Left ventricle myocardium inferior (tissue), 1 donor: ENCODE measurements at regions not wholly inside any gene's neighbourhood (a gene's known extent, or its start where the extent isn't known, plus 50 kb on each side); places are given as distances from the start of the nearest gene placed in this dataset.

ENCODE experiments used
- DNase-seq: peaks from one replicate; pipeline ENCODE4 v3.0.0-alpha.2; 2020
- H3K27ac ChIP-seq: fragments of 200-600 bp; replicated peaks from 2 replicates; pipeline ENCODE4 v1.8.0; 2021
- H3K27me3 ChIP-seq: fragments of 200-600 bp; 2 replicates; pipeline ENCODE4 v1.8.0; 2021; ENCODE audit warnings: low read depth
- H3K36me3 ChIP-seq: fragments of 200-600 bp; 2 replicates; pipeline ENCODE4 v1.8.0; 2021
- H3K4me1 ChIP-seq: fragments of 200-600 bp; 2 replicates; pipeline ENCODE4 v1.8.0; 2021
- H3K4me3 ChIP-seq: fragments of 200-600 bp; 2 replicates; pipeline ENCODE4 v1.8.0; 2021; ENCODE audit warnings: mild to moderate bottlenecking, moderate library complexity
- H3K9me3 ChIP-seq: fragments of 200-600 bp; replicated peaks from 2 replicates; pipeline ENCODE4 v1.8.0; 2021
- CTCF ChIP-seq: fragments of 200-600 bp; IDR thresholded peaks from 2 replicates; pipeline ENCODE4 v1.8.0; 2021; ENCODE audit warnings: antibody characterized with exemption, mild to moderate bottlenecking, borderline replicate concordance
- intact Hi-C: fragments of 100-400 bp; cut with micrococcal nuclease; formaldehyde crosslinking; loops from one replicate; pipeline ENCODE4 v1.11.0; 2022
- donor health status: DM: no; HTN: yes; CAD: no; lungs with severe emphysema.

GRCh38 chr3:536417-536813 lies 339.9 kb downstream of the CHL1 start:
- H3K4me1 ChIP-seq, result no peaks in the 10 kb centered on the region
- no peaks in the 10 kb centered on the region for H3K36me3 ChIP-seq
- H3K9me3 ChIP-seq, result peaks cover 38% of the 10 kb centered on the region
- no peak for TF ChIP-seq CTCF
- H3K27me3 ChIP-seq, result peaks cover 20% of the 10 kb centered on the region
- no peak overlapping the region for H3K27ac ChIP-seq
- peak overlapping the region; percentile 51 for H3K4me3 ChIP-seq
- intact Hi-C loops, result no loop called here
- no peak for DNase-seq

GRCh38 chr3:541062-541801 lies 344.7 kb downstream of the CHL1 start:
- no peak for TF ChIP-seq CTCF
- intact Hi-C loops, result no loop called here
- Histone ChIP-seq H3K9me3 (no peaks in the 10 kb centered on the region), H3K4me1 (no peaks in the 10 kb centered on the region), H3K27me3 (peaks cover 11% of the 10 kb centered on the region), H3K4me3 (no peak overlapping the region), H3K36me3 (no peaks in the 10 kb centered on the region), H3K27ac (no peak overlapping the region)
- DNase-seq, result no peak

- Histone ChIP-seq H3K9me3 (no peaks in the 10 kb centered on the region), H3K27me3 (peaks cover 4% of the 10 kb centered on the region), H3K36me3 (no peaks in the 10 kb centered on the region), H3K27ac (no peak overlapping the region), H3K4me1 (no peaks in the 10 kb centered on the region), H3K4me3 (no peak overlapping the region)
- DNase-seq, result no peak
- intact Hi-C loops, result no loop called here
- no peak for TF ChIP-seq CTCF
Observed at GRCh38 chr3:542021-542420, 345.5 kb downstream of the CHL1 start.

GRCh38 chr3:549636-550035 lies 353.1 kb downstream of the CHL1 start:
- H3K36me3 ChIP-seq, result no peaks in the 10 kb centered on the region
- H3K4me3 ChIP-seq, result no peak overlapping the region
- no peak overlapping the region for H3K27ac ChIP-seq
- H3K9me3 ChIP-seq, result no peaks in the 10 kb centered on the region
- intact Hi-C loops, result no loop called here
- H3K27me3 ChIP-seq, result no peaks in the 10 kb centered on the region
- no peaks in the 10 kb centered on the region for H3K4me1 ChIP-seq
- DNase-seq, result no peak
- no peak for TF ChIP-seq CTCF

GRCh38 chr3:550471-550870 lies 353.9 kb downstream of the CHL1 start:
- Histone ChIP-seq H3K9me3 (no peaks in the 10 kb centered on the region), H3K4me1 (no peaks in the 10 kb centered on the region), H3K4me3 (no peak overlapping the region), H3K27ac (no peak overlapping the region), H3K36me3 (no peaks in the 10 kb centered on the region), H3K27me3 (no peaks in the 10 kb centered on the region)
- intact Hi-C loops, result no loop called here
- DNase-seq, result no peak
- TF ChIP-seq CTCF, result no peak
